ENCODE measurements at regions not wholly inside any gene's neighbourhood (a gene's known extent, or its start where the extent isn't known, plus 50 kb on each side); places are given as distances from the start of the nearest gene placed in this dataset.
"Not testable (repeated sequence)": the region's sequence is repeated elsewhere in the genome, so short reads cannot be mapped to it uniquely, and the experiment has no call there.

- Histone ChIP-seq H3K27me3 (ENCODE audit: insufficient read depth, low read length) (no peaks in the 10 kb centered on the region), H3K4me1 (ENCODE audit: insufficient read depth, low read length) (no peaks in the 10 kb centered on the region), H3K36me3 (ENCODE audit: insufficient read depth, low read length) (no peaks in the 10 kb centered on the region), H3K4me3 (ENCODE audit: low read length) (no peak overlapping the region), H2AFZ (ENCODE audit: low read depth, low read length) (no peak overlapping the region), H3K9me3 (ENCODE audit: low read length) (no peaks in the 10 kb centered on the region)
These were observed 187.3 kb upstream of the AUTS2 start for GRCh38 chr7:69411018-69411417.

- H2AFZ ChIP-seq (ENCODE audit: low read depth, low read length): no peak overlapping the region
- H3K9me3 ChIP-seq (ENCODE audit: low read length): no peaks in the 10 kb centered on the region
- H3K27me3 ChIP-seq (ENCODE audit: insufficient read depth, low read length): no peaks in the 10 kb centered on the region
- H3K4me1 ChIP-seq (ENCODE audit: insufficient read depth, low read length): no peaks in the 10 kb centered on the region
- H3K4me3 ChIP-seq (ENCODE audit: low read length): no peak overlapping the region
- H3K36me3 ChIP-seq (ENCODE audit: insufficient read depth, low read length): no peaks in the 10 kb centered on the region
These were observed 186.8 kb upstream of the AUTS2 start for GRCh38 chr7:69411466-69411865.

- Histone ChIP-seq H3K4me3 (ENCODE audit: low read length) (no peak overlapping the region), H3K36me3 (ENCODE audit: insufficient read depth, low read length) (no peaks in the 10 kb centered on the region), H3K4me1 (ENCODE audit: insufficient read depth, low read length) (no peaks in the 10 kb centered on the region), H3K27me3 (ENCODE audit: insufficient read depth, low read length) (no peaks in the 10 kb centered on the region), H2AFZ (ENCODE audit: low read depth, low read length) (no peak overlapping the region), H3K9me3 (ENCODE audit: low read length) (no peaks in the 10 kb centered on the region)
These were observed 185.7 kb upstream of the AUTS2 start for GRCh38 chr7:69412331-69413146.

GRCh38 chr7:69414555-69414954 is 183.7 kb upstream of the AUTS2 start:
- Histone ChIP-seq H3K36me3 (ENCODE audit: insufficient read depth, low read length) (no peaks in the 10 kb centered on the region), H3K4me1 (ENCODE audit: insufficient read depth, low read length) (peaks cover 4% of the 10 kb centered on the region), H3K27me3 (ENCODE audit: insufficient read depth, low read length) (no peaks in the 10 kb centered on the region), H3K4me3 (ENCODE audit: low read length) (no peak overlapping the region), H3K9me3 (ENCODE audit: low read length) (no peaks in the 10 kb centered on the region), H2AFZ (ENCODE audit: low read depth, low read length) (no peak overlapping the region)

- no peak overlapping the region for H3K4me3 ChIP-seq (ENCODE audit: low read length)
- peak overlapping the region; percentile 32 for H2AFZ ChIP-seq (ENCODE audit: low read depth, low read length)
- no peaks in the 10 kb centered on the region for H3K36me3 ChIP-seq (ENCODE audit: insufficient read depth, low read length)
- no peaks in the 10 kb centered on the region for H3K9me3 ChIP-seq (ENCODE audit: low read length)
- H3K27me3 ChIP-seq (ENCODE audit: insufficient read depth, low read length): no peaks in the 10 kb centered on the region
- H3K4me1 ChIP-seq (ENCODE audit: insufficient read depth, low read length): peaks cover 12% of the 10 kb centered on the region
These were observed 179.2 kb upstream of the AUTS2 start for GRCh38 chr7:69418869-69419670.

GRCh38 chr7:69419934-69420333 is 178.3 kb upstream of the AUTS2 start:
- Histone ChIP-seq H3K9me3 (ENCODE audit: low read length) (no peaks in the 10 kb centered on the region), H3K36me3 (ENCODE audit: insufficient read depth, low read length) (no peaks in the 10 kb centered on the region), H3K4me1 (ENCODE audit: insufficient read depth, low read length) (peaks cover 12% of the 10 kb centered on the region), H3K4me3 (ENCODE audit: low read length) (no peak overlapping the region), H2AFZ (ENCODE audit: low read depth, low read length) (no peak overlapping the region), H3K27me3 (ENCODE audit: insufficient read depth, low read length) (no peaks in the 10 kb centered on the region)

GRCh38 chr7:69422574-69422985 is 175.7 kb upstream of the AUTS2 start:
- H3K9me3 ChIP-seq (ENCODE audit: low read length): no peaks in the 10 kb centered on the region
- H3K27me3 ChIP-seq (ENCODE audit: insufficient read depth, low read length): no peaks in the 10 kb centered on the region
- no peak overlapping the region for H3K4me3 ChIP-seq (ENCODE audit: low read length)
- H3K36me3 ChIP-seq (ENCODE audit: insufficient read depth, low read length): no peaks in the 10 kb centered on the region
- no peak overlapping the region for H2AFZ ChIP-seq (ENCODE audit: low read depth, low read length)
- H3K4me1 ChIP-seq (ENCODE audit: insufficient read depth, low read length): peaks cover 12% of the 10 kb centered on the region

GRCh38 chr7:69426705-69427104 is 171.6 kb upstream of the AUTS2 start:
- peaks cover 8% of the 10 kb centered on the region for H3K4me1 ChIP-seq (ENCODE audit: insufficient read depth, low read length)
- H3K4me3 ChIP-seq (ENCODE audit: low read length): no peak overlapping the region
- no peak overlapping the region for H2AFZ ChIP-seq (ENCODE audit: low read depth, low read length)
- no peaks in the 10 kb centered on the region for H3K36me3 ChIP-seq (ENCODE audit: insufficient read depth, low read length)
- H3K27me3 ChIP-seq (ENCODE audit: insufficient read depth, low read length): no peaks in the 10 kb centered on the region
- no peaks in the 10 kb centered on the region for H3K9me3 ChIP-seq (ENCODE audit: low read length)

GRCh38 chr7:69428089-69428488 is 170.2 kb upstream of the AUTS2 start:
- Histone ChIP-seq H3K4me1 (ENCODE audit: insufficient read depth, low read length) (no peaks in the 10 kb centered on the region), H3K27me3 (ENCODE audit: insufficient read depth, low read length) (no peaks in the 10 kb centered on the region), H2AFZ (ENCODE audit: low read depth, low read length) (no peak overlapping the region), H3K4me3 (ENCODE audit: low read length) (no peak overlapping the region), H3K9me3 (ENCODE audit: low read length) (no peaks in the 10 kb centered on the region), H3K36me3 (ENCODE audit: insufficient read depth, low read length) (no peaks in the 10 kb centered on the region)

GRCh38 chr7:69429911-69430383 is 168.3 kb upstream of the AUTS2 start:
- no peaks in the 10 kb centered on the region for H3K36me3 ChIP-seq (ENCODE audit: insufficient read depth, low read length)
- H3K27me3 ChIP-seq (ENCODE audit: insufficient read depth, low read length): no peaks in the 10 kb centered on the region
- no peak overlapping the region for H3K4me3 ChIP-seq (ENCODE audit: low read length)

GRCh38 chr7:69430384-69431021 is 167.8 kb upstream of the AUTS2 start:
- Histone ChIP-seq H3K9me3 (ENCODE audit: low read length) (no peaks in the 10 kb centered on the region), H3K4me1 (ENCODE audit: insufficient read depth, low read length) (no peaks in the 10 kb centered on the region), H3K27me3 (ENCODE audit: insufficient read depth, low read length) (no peaks in the 10 kb centered on the region), H3K36me3 (ENCODE audit: insufficient read depth, low read length) (no peaks in the 10 kb centered on the region), H2AFZ (ENCODE audit: low read depth, low read length) (no peak overlapping the region), H3K4me3 (ENCODE audit: low read length) (no peak overlapping the region)

More at GRCh38 chr7:69429911-69430383, 168.3 kb upstream of the AUTS2 start:
- H2AFZ ChIP-seq (ENCODE audit: low read depth, low read length): no peak overlapping the region
- H3K4me1 ChIP-seq (ENCODE audit: insufficient read depth, low read length): no peaks in the 10 kb centered on the region
- no peaks in the 10 kb centered on the region for H3K9me3 ChIP-seq (ENCODE audit: low read length)

- Histone ChIP-seq H3K4me3 (ENCODE audit: low read length) (no peak overlapping the region), H3K36me3 (ENCODE audit: insufficient read depth, low read length) (no peaks in the 10 kb centered on the region), H2AFZ (ENCODE audit: low read depth, low read length) (no peak overlapping the region), H3K4me1 (ENCODE audit: insufficient read depth, low read length) (no peaks in the 10 kb centered on the region), H3K27me3 (ENCODE audit: insufficient read depth, low read length) (no peaks in the 10 kb centered on the region), H3K9me3 (ENCODE audit: low read length) (no peaks in the 10 kb centered on the region)
These were observed 166.6 kb upstream of the AUTS2 start for GRCh38 chr7:69431626-69432025.

GRCh38 chr7:69432276-69432675 is 166.0 kb upstream of the AUTS2 start:
- H3K9me3 ChIP-seq (ENCODE audit: low read length); H3K4me1 ChIP-seq (ENCODE audit: insufficient read depth, low read length); H3K4me3 ChIP-seq (ENCODE audit: low read length); H3K36me3 ChIP-seq (ENCODE audit: insufficient read depth, low read length); H3K27me3 ChIP-seq (ENCODE audit: insufficient read depth, low read length); H2AFZ ChIP-seq (ENCODE audit: low read depth, low read length): not testable (repeated sequence)
